ENCODE measurements at regions not wholly inside any gene's neighbourhood (a gene's known extent, or its start where the extent isn't known, plus 50 kb on each side); places are given as distances from the start of the nearest gene placed in this dataset.

- TF ChIP-seq, protein P1, sequence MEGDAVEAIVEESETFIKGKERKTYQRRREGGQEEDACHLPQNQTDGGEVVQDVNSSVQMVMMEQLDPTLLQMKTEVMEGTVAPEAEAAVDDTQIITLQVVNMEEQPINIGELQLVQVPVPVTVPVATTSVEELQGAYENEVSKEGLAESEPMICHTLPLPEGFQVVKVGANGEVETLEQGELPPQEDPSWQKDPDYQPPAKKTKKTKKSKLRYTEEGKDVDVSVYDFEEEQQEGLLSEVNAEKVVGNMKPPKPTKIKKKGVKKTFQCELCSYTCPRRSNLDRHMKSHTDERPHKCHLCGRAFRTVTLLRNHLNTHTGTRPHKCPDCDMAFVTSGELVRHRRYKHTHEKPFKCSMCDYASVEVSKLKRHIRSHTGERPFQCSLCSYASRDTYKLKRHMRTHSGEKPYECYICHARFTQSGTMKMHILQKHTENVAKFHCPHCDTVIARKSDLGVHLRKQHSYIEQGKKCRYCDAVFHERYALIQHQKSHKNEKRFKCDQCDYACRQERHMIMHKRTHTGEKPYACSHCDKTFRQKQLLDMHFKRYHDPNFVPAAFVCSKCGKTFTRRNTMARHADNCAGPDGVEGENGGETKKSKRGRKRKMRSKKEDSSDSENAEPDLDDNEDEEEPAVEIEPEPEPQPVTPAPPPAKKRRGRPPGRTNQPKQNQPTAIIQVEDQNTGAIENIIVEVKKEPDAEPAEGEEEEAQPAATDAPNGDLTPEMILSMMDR (IDR thresholded peaks at IDR 0.05; ENCODE audit: unreplicated experiment), result no peak
- no peak for DNase-seq (ENCODE audit: low spot score)
- no peaks in the 10 kb centered on the region for H3K36me3 Mint-ChIP-seq (ENCODE audit: low read depth, unreplicated experiment)
- H3K27me3 Mint-ChIP-seq (ENCODE audit: unreplicated experiment), result no peaks in the 10 kb centered on the region
- H3K9me3 Mint-ChIP-seq (ENCODE audit: unreplicated experiment), result no peaks in the 10 kb centered on the region
- no peak overlapping the region for H3K27ac Mint-ChIP-seq (ENCODE audit: unreplicated experiment)
- H3K4me3 Mint-ChIP-seq (ENCODE audit: unreplicated experiment), result no peak overlapping the region
- peaks cover 4% of the 10 kb centered on the region for H3K4me1 Mint-ChIP-seq (ENCODE audit: unreplicated experiment)
Measured at GRCh38 chr11:81092522-81092921, 1641.1 kb downstream of the FAM181B start.

GRCh38 chr11:81089242-81089641 lies 1644.4 kb downstream of the FAM181B start:
- TF ChIP-seq, protein P1 (IDR thresholded peaks at IDR 0.05; ENCODE audit: unreplicated experiment), result no peak
- H3K27me3 Mint-ChIP-seq (ENCODE audit: unreplicated experiment), result no peaks in the 10 kb centered on the region
- H3K9me3 Mint-ChIP-seq (ENCODE audit: unreplicated experiment), result no peaks in the 10 kb centered on the region
- no peaks in the 10 kb centered on the region for H3K4me1 Mint-ChIP-seq (ENCODE audit: unreplicated experiment)
- H3K36me3 Mint-ChIP-seq (ENCODE audit: low read depth, unreplicated experiment), result no peaks in the 10 kb centered on the region
- no peak overlapping the region for H3K4me3 Mint-ChIP-seq (ENCODE audit: unreplicated experiment)
- DNase-seq (ENCODE audit: low spot score), result no peak
- H3K27ac Mint-ChIP-seq (ENCODE audit: unreplicated experiment), result no peak overlapping the region

GRCh38 chr11:81080476-81080875 lies 1639.6 kb upstream of the TENM4 start:
- DNase-seq (ENCODE audit: low spot score), result no peak
- TF ChIP-seq, protein P1 (IDR thresholded peaks at IDR 0.05; ENCODE audit: unreplicated experiment), result no peak
- no peaks in the 10 kb centered on the region for H3K4me1 Mint-ChIP-seq (ENCODE audit: unreplicated experiment)
- H3K27me3 Mint-ChIP-seq (ENCODE audit: unreplicated experiment), result no peaks in the 10 kb centered on the region
- no peaks in the 10 kb centered on the region for H3K36me3 Mint-ChIP-seq (ENCODE audit: low read depth, unreplicated experiment)
- H3K4me3 Mint-ChIP-seq (ENCODE audit: unreplicated experiment), result no peak overlapping the region
- no peaks in the 10 kb centered on the region for H3K9me3 Mint-ChIP-seq (ENCODE audit: unreplicated experiment)
- H3K27ac Mint-ChIP-seq (ENCODE audit: unreplicated experiment), result no peak overlapping the region

- no peak for DNase-seq (ENCODE audit: low spot score)
- Mint-ChIP-seq H3K27ac (ENCODE audit: unreplicated experiment) (no peak overlapping the region), H3K36me3 (ENCODE audit: low read depth, unreplicated experiment) (no peaks in the 10 kb centered on the region), H3K4me1 (ENCODE audit: unreplicated experiment) (peaks cover 15% of the 10 kb centered on the region), H3K9me3 (ENCODE audit: unreplicated experiment) (no peaks in the 10 kb centered on the region), H3K4me3 (ENCODE audit: unreplicated experiment) (no peak overlapping the region), H3K27me3 (ENCODE audit: unreplicated experiment) (no peaks in the 10 kb centered on the region)
- TF ChIP-seq, protein P1 (IDR thresholded peaks at IDR 0.05; ENCODE audit: unreplicated experiment), result no peak
Measured at GRCh38 chr11:81072273-81072672, 1631.4 kb upstream of the TENM4 start.

DNA sequence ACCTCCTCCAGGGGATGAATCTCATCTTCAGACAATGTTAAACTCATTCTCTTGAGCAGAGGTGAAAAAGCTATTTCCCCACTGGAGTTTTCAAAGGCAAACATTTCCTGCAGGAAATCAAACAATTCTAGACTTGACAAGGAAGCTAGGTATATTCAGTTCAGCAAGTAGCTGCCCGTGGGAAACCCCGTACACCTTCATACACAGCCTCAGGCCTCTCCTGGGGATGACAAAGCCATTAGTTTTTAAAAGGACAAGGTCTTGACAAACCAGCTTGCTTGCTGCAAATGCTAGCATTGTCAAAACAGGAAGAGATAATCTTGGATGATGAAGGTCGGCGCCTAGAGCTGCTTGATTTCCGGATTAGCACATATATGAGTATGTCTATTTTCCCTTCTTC lies 1630.8 kb upstream of the TENM4 start:
- peaks cover 15% of the 10 kb centered on the region for H3K4me1 Mint-ChIP-seq (ENCODE audit: unreplicated experiment)
- H3K27ac Mint-ChIP-seq (ENCODE audit: unreplicated experiment), result no peak overlapping the region
- H3K36me3 Mint-ChIP-seq (ENCODE audit: low read depth, unreplicated experiment), result no peaks in the 10 kb centered on the region
- H3K27me3 Mint-ChIP-seq (ENCODE audit: unreplicated experiment), result no peaks in the 10 kb centered on the region
- H3K4me3 Mint-ChIP-seq (ENCODE audit: unreplicated experiment), result no peak overlapping the region
- DNase-seq (ENCODE audit: low spot score), result no peak
- TF ChIP-seq, protein P1 (IDR thresholded peaks at IDR 0.05; ENCODE audit: unreplicated experiment), result no peak
- no peaks in the 10 kb centered on the region for H3K9me3 Mint-ChIP-seq (ENCODE audit: unreplicated experiment)
